ENCODE measurements at regions not wholly inside any gene's neighbourhood (a gene's known extent, or its start where the extent isn't known, plus 50 kb on each side); places are given as distances from the start of the nearest gene placed in this dataset.

DNA sequence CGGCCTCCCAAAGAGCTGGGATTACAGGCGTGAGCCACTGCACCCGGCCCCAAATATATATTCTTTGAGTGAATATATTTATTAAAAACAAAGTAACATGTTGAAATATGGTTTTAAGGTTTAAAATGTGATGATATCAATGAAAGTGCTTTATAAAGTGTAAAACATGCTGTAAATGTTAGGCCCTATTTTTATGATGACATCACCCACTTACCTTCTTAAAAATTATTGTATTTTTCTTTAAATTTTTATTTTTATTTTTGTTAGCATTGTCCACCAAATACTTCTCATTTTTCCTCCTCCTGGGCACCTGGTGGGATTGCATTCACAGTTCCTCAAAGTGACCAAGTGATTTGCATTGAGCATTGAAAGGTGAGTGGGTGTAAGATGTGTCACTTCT, 152.6 kb upstream of the TBX3 start:
- TF ChIP-seq POLR2A (IDR thresholded peaks at IDR 0.05; ENCODE audit: extremely low read depth, insufficient read length), result no peak
- no peak for TF ChIP-seq MAX (IDR thresholded peaks at IDR 0.05; ENCODE audit: low read depth, low read length)
